ENCODE measurements at regions not wholly inside any gene's neighbourhood (a gene's known extent, or its start where the extent isn't known, plus 50 kb on each side); places are given as distances from the start of the nearest gene placed in this dataset.

- TF ChIP-seq, protein P1, sequence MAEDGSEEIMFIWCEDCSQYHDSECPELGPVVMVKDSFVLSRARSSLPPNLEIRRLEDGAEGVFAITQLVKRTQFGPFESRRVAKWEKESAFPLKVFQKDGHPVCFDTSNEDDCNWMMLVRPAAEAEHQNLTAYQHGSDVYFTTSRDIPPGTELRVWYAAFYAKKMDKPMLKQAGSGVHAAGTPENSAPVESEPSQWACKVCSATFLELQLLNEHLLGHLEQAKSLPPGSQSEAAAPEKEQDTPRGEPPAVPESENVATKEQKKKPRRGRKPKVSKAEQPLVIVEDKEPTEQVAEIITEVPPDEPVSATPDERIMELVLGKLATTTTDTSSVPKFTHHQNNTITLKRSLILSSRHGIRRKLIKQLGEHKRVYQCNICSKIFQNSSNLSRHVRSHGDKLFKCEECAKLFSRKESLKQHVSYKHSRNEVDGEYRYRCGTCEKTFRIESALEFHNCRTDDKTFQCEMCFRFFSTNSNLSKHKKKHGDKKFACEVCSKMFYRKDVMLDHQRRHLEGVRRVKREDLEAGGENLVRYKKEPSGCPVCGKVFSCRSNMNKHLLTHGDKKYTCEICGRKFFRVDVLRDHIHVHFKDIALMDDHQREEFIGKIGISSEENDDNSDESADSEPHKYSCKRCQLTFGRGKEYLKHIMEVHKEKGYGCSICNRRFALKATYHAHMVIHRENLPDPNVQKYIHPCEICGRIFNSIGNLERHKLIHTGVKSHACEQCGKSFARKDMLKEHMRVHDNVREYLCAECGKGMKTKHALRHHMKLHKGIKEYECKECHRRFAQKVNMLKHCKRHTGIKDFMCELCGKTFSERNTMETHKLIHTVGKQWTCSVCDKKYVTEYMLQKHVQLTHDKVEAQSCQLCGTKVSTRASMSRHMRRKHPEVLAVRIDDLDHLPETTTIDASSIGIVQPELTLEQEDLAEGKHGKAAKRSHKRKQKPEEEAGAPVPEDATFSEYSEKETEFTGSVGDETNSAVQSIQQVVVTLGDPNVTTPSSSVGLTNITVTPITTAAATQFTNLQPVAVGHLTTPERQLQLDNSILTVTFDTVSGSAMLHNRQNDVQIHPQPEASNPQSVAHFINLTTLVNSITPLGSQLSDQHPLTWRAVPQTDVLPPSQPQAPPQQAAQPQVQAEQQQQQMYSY (CRISPR knock-in tag; IDR thresholded peaks at IDR 0.05): no peak
- TF ChIP-seq GABPB1 (CRISPR knock-in tag; IDR thresholded peaks at IDR 0.05): no peak
- Mint-ChIP-seq H3K4me3 (no peak overlapping the region), H3K36me3 (no peaks in the 10 kb centered on the region), H3K27ac (no peak overlapping the region), H3K27me3 (ENCODE audit: low read depth) (no peaks in the 10 kb centered on the region), H3K9me3 (no peaks in the 10 kb centered on the region), H3K4me1 (no peaks in the 10 kb centered on the region)
- CTCF ChIA-PET: no interaction called here
- POLR2A ChIA-PET: no interaction called here
- no peak for DNase-seq (ENCODE audit: low spot score)
- no peak for ATAC-seq
Observed at GRCh38 chr9:12351293-12352044, 341.7 kb upstream of the TYRP1 start.

- no peaks in the 10 kb centered on the region for H3K4me1 Mint-ChIP-seq
- no peak overlapping the region for H3K4me3 Mint-ChIP-seq
- H3K27me3 Mint-ChIP-seq (ENCODE audit: low read depth): no peaks in the 10 kb centered on the region
- no peaks in the 10 kb centered on the region for H3K36me3 Mint-ChIP-seq
- no peak for DNase-seq (ENCODE audit: low spot score)
- no peak for ATAC-seq
- POLR2A ChIA-PET: no interaction called here
- TF ChIP-seq ZBTB21 (CRISPR knock-in tag; IDR thresholded peaks at IDR 0.05; ENCODE audit: borderline replicate concordance) (no peak), ETV6 (CRISPR knock-in tag; IDR thresholded peaks at IDR 0.05) (no peak), JUN (CRISPR knock-in tag; IDR thresholded peaks at IDR 0.05) (no peak), ZNF219 (CRISPR knock-in tag; IDR thresholded peaks at IDR 0.05; ENCODE audit: borderline replicate concordance) (no peak), PRRX2 (CRISPR knock-in tag; IDR thresholded peaks at IDR 0.05) (no peak), FOXK1 (CRISPR knock-in tag; IDR thresholded peaks at IDR 0.05) (no peak), TEAD1 (CRISPR knock-in tag; IDR thresholded peaks at IDR 0.05) (no peak), ZNF232 (CRISPR knock-in tag; IDR thresholded peaks at IDR 0.05) (no peak), ZNF396 (CRISPR knock-in tag; IDR thresholded peaks at IDR 0.05; ENCODE audit: borderline replicate concordance) (no peak), FOXJ3 (CRISPR knock-in tag; IDR thresholded peaks at IDR 0.05; ENCODE audit: borderline replicate concordance) (no peak), NFE2L1 (CRISPR knock-in tag; IDR thresholded peaks at IDR 0.05) (no peak), TP53 (CRISPR knock-in tag; IDR thresholded peaks at IDR 0.05) (no peak), ZNF671 (CRISPR knock-in tag; IDR thresholded peaks at IDR 0.05) (no peak)
- TF ChIP-seq, protein P1 (CRISPR knock-in tag; IDR thresholded peaks at IDR 0.05): no peak
- TF ChIP-seq, protein P2, sequence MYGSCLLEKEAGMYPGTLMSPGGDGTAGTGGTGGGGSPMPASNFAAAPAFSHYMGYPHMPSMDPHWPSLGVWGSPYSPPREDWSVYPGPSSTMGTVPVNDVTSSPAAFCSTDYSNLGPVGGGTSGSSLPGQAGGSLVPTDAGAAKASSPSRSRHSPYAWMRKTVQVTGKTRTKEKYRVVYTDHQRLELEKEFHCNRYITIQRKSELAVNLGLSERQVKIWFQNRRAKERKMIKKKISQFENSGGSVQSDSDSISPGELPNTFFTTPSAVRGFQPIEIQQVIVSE (CRISPR knock-in tag; IDR thresholded peaks at IDR 0.05; ENCODE audit: borderline replicate concordance): no peak
- TF ChIP-seq, protein P3, sequence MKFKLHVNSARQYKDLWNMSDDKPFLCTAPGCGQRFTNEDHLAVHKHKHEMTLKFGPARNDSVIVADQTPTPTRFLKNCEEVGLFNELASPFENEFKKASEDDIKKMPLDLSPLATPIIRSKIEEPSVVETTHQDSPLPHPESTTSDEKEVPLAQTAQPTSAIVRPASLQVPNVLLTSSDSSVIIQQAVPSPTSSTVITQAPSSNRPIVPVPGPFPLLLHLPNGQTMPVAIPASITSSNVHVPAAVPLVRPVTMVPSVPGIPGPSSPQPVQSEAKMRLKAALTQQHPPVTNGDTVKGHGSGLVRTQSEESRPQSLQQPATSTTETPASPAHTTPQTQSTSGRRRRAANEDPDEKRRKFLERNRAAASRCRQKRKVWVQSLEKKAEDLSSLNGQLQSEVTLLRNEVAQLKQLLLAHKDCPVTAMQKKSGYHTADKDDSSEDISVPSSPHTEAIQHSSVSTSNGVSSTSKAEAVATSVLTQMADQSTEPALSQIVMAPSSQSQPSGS (CRISPR knock-in tag; IDR thresholded peaks at IDR 0.05; ENCODE audit: borderline replicate concordance, low read depth): no peak
- TF ChIP-seq, protein P4, sequence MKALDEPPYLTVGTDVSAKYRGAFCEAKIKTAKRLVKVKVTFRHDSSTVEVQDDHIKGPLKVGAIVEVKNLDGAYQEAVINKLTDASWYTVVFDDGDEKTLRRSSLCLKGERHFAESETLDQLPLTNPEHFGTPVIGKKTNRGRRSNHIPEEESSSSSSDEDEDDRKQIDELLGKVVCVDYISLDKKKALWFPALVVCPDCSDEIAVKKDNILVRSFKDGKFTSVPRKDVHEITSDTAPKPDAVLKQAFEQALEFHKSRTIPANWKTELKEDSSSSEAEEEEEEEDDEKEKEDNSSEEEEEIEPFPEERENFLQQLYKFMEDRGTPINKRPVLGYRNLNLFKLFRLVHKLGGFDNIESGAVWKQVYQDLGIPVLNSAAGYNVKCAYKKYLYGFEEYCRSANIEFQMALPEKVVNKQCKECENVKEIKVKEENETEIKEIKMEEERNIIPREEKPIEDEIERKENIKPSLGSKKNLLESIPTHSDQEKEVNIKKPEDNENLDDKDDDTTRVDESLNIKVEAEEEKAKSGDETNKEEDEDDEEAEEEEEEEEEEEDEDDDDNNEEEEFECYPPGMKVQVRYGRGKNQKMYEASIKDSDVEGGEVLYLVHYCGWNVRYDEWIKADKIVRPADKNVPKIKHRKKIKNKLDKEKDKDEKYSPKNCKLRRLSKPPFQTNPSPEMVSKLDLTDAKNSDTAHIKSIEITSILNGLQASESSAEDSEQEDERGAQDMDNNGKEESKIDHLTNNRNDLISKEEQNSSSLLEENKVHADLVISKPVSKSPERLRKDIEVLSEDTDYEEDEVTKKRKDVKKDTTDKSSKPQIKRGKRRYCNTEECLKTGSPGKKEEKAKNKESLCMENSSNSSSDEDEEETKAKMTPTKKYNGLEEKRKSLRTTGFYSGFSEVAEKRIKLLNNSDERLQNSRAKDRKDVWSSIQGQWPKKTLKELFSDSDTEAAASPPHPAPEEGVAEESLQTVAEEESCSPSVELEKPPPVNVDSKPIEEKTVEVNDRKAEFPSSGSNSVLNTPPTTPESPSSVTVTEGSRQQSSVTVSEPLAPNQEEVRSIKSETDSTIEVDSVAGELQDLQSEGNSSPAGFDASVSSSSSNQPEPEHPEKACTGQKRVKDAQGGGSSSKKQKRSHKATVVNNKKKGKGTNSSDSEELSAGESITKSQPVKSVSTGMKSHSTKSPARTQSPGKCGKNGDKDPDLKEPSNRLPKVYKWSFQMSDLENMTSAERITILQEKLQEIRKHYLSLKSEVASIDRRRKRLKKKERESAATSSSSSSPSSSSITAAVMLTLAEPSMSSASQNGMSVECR (CRISPR knock-in tag; IDR thresholded peaks at IDR 0.05; ENCODE audit: borderline replicate concordance): no peak
- H3K27ac Mint-ChIP-seq: no peak overlapping the region
- CTCF ChIA-PET: no interaction called here
- H3K9me3 Mint-ChIP-seq: no peaks in the 10 kb centered on the region
Observed at GRCh38 chr9:12352045-12352315, 341.2 kb upstream of the TYRP1 start.
